Esophagus squamous epithelium (tissue), 4 donors: ENCODE measurements at regions not wholly inside any gene's neighbourhood (a gene's known extent, or its start where the extent isn't known, plus 50 kb on each side); places are given as distances from the start of the nearest gene placed in this dataset.

Experiments
- POLR2A ChIP-seq, 4 donors: fragments of 450-650 bp; IDR thresholded peaks; one replicate each; pipeline ENCODE4 v1.6.1; 2017; ENCODE audit warnings: antibody characterized with exemption in 4 of 4, mild to moderate bottlenecking in 4 of 4, moderate library complexity in 3 of 4
- TF ChIP-seq, protein P1 (sequence below), 6 experiments: fragments of 450-650 bp in 4 of 6; fragments of 200-600 bp in 2 of 6; sonication (generic) in 2 of 6; IDR thresholded peaks; one replicate each; pipeline ENCODE4 v1.5.1; 2016 to 2019; ENCODE audit warnings: antibody characterized with exemption in 6 of 6, mild to moderate bottlenecking in 4 of 6, moderate library complexity in 4 of 6

- TF ChIP-seq, protein P1, sequence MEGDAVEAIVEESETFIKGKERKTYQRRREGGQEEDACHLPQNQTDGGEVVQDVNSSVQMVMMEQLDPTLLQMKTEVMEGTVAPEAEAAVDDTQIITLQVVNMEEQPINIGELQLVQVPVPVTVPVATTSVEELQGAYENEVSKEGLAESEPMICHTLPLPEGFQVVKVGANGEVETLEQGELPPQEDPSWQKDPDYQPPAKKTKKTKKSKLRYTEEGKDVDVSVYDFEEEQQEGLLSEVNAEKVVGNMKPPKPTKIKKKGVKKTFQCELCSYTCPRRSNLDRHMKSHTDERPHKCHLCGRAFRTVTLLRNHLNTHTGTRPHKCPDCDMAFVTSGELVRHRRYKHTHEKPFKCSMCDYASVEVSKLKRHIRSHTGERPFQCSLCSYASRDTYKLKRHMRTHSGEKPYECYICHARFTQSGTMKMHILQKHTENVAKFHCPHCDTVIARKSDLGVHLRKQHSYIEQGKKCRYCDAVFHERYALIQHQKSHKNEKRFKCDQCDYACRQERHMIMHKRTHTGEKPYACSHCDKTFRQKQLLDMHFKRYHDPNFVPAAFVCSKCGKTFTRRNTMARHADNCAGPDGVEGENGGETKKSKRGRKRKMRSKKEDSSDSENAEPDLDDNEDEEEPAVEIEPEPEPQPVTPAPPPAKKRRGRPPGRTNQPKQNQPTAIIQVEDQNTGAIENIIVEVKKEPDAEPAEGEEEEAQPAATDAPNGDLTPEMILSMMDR (IDR thresholded peaks at IDR 0.05) = no peak
- TF ChIP-seq POLR2A (IDR thresholded peaks at IDR 0.05) = no peak
Observed at GRCh38 chr1:238779716-238780115, 606.7 kb upstream of the CHRM3 start.
